H1 (cell line): ENCODE measurements at regions not wholly inside any gene's neighbourhood (a gene's known extent, or its start where the extent isn't known, plus 50 kb on each side); places are given as distances from the start of the nearest gene placed in this dataset.
"Not testable (repeated sequence)": the region's sequence is repeated elsewhere in the genome, so short reads cannot be mapped to it uniquely, and the experiment has no call there.

ENCODE experiments used
- CTCF ChIA-PET: fragments of 300-600 bp; sonication (Branson Sonifier 250); formaldehyde crosslinking; loops from one replicate; lab custom pipeline; 2021; ENCODE audit not compliant: partially characterized antibody; lab: Charles Lee
- POLR2A ChIA-PET: fragments of 300-600 bp; sonication (Branson Sonifier 250); formaldehyde crosslinking; loops from one replicate; lab custom pipeline; 2021; ENCODE audit warnings: inconsistent platforms; ENCODE audit not compliant: partially characterized antibody; lab: Charles Lee
- DNase-seq, 2 experiments: peaks; one replicate each; pipeline versions ENCODE4 v3.0.0 to v3.0.0-alpha.2; 2010 to 2022; ENCODE audit warnings: low spot score in 2 of 2, low read depth in 1 of 2, mixed read lengths in 1 of 2
- FAIRE-seq: peaks from 2 replicates; lab custom pipeline; 2011; peaks lifted over from hg19 to GRCh38; lab: Jason Lieb, UNC
- H2AFZ ChIP-seq: 2 replicates; pipeline ENCODE4 v1.8.1; 2012; ENCODE audit warnings: low read length, inconsistent platforms
- H2AK5ac ChIP-seq: 2 replicates; pipeline ENCODE4 v1.6.1; 2013; ENCODE audit warnings: low read depth, low read length
- H2BK120ac ChIP-seq: replicated peaks from 2 replicates; pipeline ENCODE3; 2013; ENCODE audit warnings: low read depth, low read length, inconsistent platforms
- H2BK12ac ChIP-seq: 2 replicates; pipeline ENCODE4 v1.6.1; 2013; ENCODE audit warnings: low read depth, low read length
- H2BK15ac ChIP-seq: 2 replicates; pipeline ENCODE4 v1.6.1; 2013; ENCODE audit warnings: low read length
- H2BK20ac ChIP-seq: 2 replicates; pipeline ENCODE4 v1.6.1; 2013; ENCODE audit warnings: low read length
- H2BK5ac ChIP-seq: 2 replicates; pipeline ENCODE4 v1.6.1; 2013; ENCODE audit warnings: low read depth, low read length
- H3K14ac ChIP-seq: 2 replicates; pipeline ENCODE4 v1.6.1; 2013; ENCODE audit warnings: inconsistent platforms; ENCODE audit not compliant: insufficient read length
- H3K18ac ChIP-seq: 2 replicates; pipeline ENCODE4 v1.6.1; 2013; ENCODE audit warnings: low read length; ENCODE audit errors: extremely low read depth
- H3K23ac ChIP-seq: 2 replicates; pipeline ENCODE4 v1.6.1; 2013; ENCODE audit warnings: inconsistent platforms; ENCODE audit not compliant: insufficient read length
- H3K23me2 ChIP-seq: 2 replicates; pipeline ENCODE4 v1.6.1; 2013; ENCODE audit warnings: low read depth, low read length
- H3K27ac ChIP-seq: 2 replicates; pipeline ENCODE4 v1.6.1; 2011; ENCODE audit warnings: low read depth, low read length, inconsistent platforms
- H3K27me3 ChIP-seq, 4 experiments: replicated peaks in 1 of 4; 1 replicate in 1 of 4; 2 replicates in 3 of 4; pipeline versions ENCODE4 v1.6.1 to v1.8.1; 2011 to 2013; ENCODE audit warnings: low read length in 3 of 4, mild to moderate bottlenecking in 3 of 4, inconsistent platforms in 2 of 4, mixed read lengths in 2 of 4, moderate library complexity in 1 of 4; ENCODE audit not compliant: control insufficient read depth in 3 of 4, insufficient read depth in 3 of 4; ENCODE audit errors: extremely low read depth in 1 of 4
- H3K36me3 ChIP-seq, 4 experiments: 2 replicates each; pipeline versions ENCODE4 v1.6.1 to v1.8.1; 2011 to 2013; ENCODE audit warnings: mild to moderate bottlenecking in 4 of 4, low read length in 3 of 4, moderate library complexity in 2 of 4, control low read depth in 1 of 4, inconsistent platforms in 1 of 4; ENCODE audit not compliant: insufficient read depth in 4 of 4, control insufficient read depth in 2 of 4
- H3K4ac ChIP-seq: replicated peaks from 2 replicates; pipeline ENCODE3; 2013; ENCODE audit warnings: low read length, low read depth, mixed read lengths, inconsistent platforms; ENCODE audit not compliant: insufficient read length
- H3K4me1 ChIP-seq, 4 experiments: replicated peaks in 1 of 4; 1 replicate in 1 of 4; 2 replicates in 3 of 4; pipeline versions ENCODE4 v1.6.1 to v1.8.1; 2011 to 2013; ENCODE audit warnings: low read length in 3 of 4, inconsistent platforms in 2 of 4, mixed read lengths in 1 of 4; ENCODE audit not compliant: insufficient read depth in 4 of 4, control insufficient read depth in 3 of 4
- H3K4me2 ChIP-seq, 2 experiments: 2 replicates each; pipeline versions ENCODE4 v1.6.1 to v1.8.1; 2011 to 2013; ENCODE audit warnings: low read depth in 2 of 2, low read length in 2 of 2, control low read depth in 1 of 2, inconsistent platforms in 1 of 2, mild to moderate bottlenecking in 1 of 2; ENCODE audit not compliant: insufficient read depth in 1 of 2
- H3K4me3 ChIP-seq, 4 experiments: fragments of 200-600, 300-600 bp in 1 of 4; sonication (generic), shearing (Covaris generic), sonication (Bioruptor Twin) in 1 of 4; 2 replicates each; pipeline versions ENCODE4 v1.5.1 to v1.8.1; 2011 to 2016; ENCODE audit warnings: low read length in 4 of 4, low read depth in 3 of 4, control low read depth in 2 of 4, inconsistent platforms in 2 of 4, mild to moderate bottlenecking in 2 of 4, mixed read lengths in 1 of 4, moderate library complexity in 1 of 4; ENCODE audit not compliant: insufficient read depth in 2 of 4; ENCODE audit errors: extremely low read depth in 1 of 4
- H3K56ac ChIP-seq: replicated peaks from 2 replicates; pipeline ENCODE3; 2013; ENCODE audit warnings: low read depth, mild to moderate bottlenecking, mixed read lengths, low read length, inconsistent platforms; ENCODE audit not compliant: insufficient read length
- H3K79me1 ChIP-seq: 2 replicates; pipeline ENCODE4 v1.6.1; 2013; ENCODE audit warnings: low read depth, low read length, control low read depth
- H3K79me2 ChIP-seq, 2 experiments: 2 replicates each; pipeline versions ENCODE4 v1.6.1 to v1.8.1; 2012 to 2013; ENCODE audit warnings: low read length in 2 of 2, mild to moderate bottlenecking in 2 of 2, inconsistent platforms in 1 of 2; ENCODE audit not compliant: insufficient read depth in 2 of 2, control insufficient read depth in 1 of 2
- H3K9ac ChIP-seq, 4 experiments: replicated peaks in 1 of 4; 1 replicate in 1 of 4; 2 replicates in 3 of 4; pipeline versions ENCODE4 v1.6.1 to v1.8.1; 2011 to 2013; ENCODE audit warnings: low read depth in 3 of 4, low read length in 3 of 4, control low read depth in 2 of 4, mild to moderate bottlenecking in 2 of 4, moderate library complexity in 2 of 4, inconsistent platforms in 1 of 4; ENCODE audit errors: extremely low read depth in 1 of 4
- H3K9me3 ChIP-seq, 2 experiments: 2 replicates each; pipeline versions ENCODE4 v1.6.1 to v1.8.1; 2012 to 2013; ENCODE audit warnings: mild to moderate bottlenecking in 2 of 2, moderate library complexity in 2 of 2, control low read depth in 1 of 2, inconsistent platforms in 1 of 2, low read depth in 1 of 2, low read length in 1 of 2, mixed read lengths in 1 of 2; ENCODE audit not compliant: insufficient read depth in 2 of 2
- H4K20me1 ChIP-seq, 2 experiments: replicated peaks in 1 of 2; 2 replicates each; pipeline versions ENCODE3 to v1.8.1; 2011 to 2013; ENCODE audit warnings: inconsistent platforms in 2 of 2, low read length in 2 of 2, mild to moderate bottlenecking in 1 of 2; ENCODE audit not compliant: insufficient read depth in 2 of 2, control insufficient read depth in 1 of 2
- H4K5ac ChIP-seq: 2 replicates; pipeline ENCODE4 v1.6.1; 2013; ENCODE audit warnings: low read length, low read depth, mixed read lengths, inconsistent platforms; ENCODE audit not compliant: insufficient read length
- H4K8ac ChIP-seq: 2 replicates; pipeline ENCODE4 v1.8.0; 2013; ENCODE audit warnings: mild to moderate bottlenecking, moderate library complexity, low read length, inconsistent platforms; ENCODE audit not compliant: insufficient read depth; ENCODE audit errors: extremely low read depth
- H4K91ac ChIP-seq: replicated peaks from 2 replicates; pipeline ENCODE3; 2013; ENCODE audit warnings: low read length, mixed read lengths, inconsistent platforms; ENCODE audit not compliant: insufficient read length
- TBP ChIP-seq: IDR thresholded peaks from 2 replicates; pipeline ENCODE4 v1.6.1; 2011; ENCODE audit warnings: low read depth, low read length, improper control_type of control experiment
- WGBS, 2 experiments: shearing (Covaris generic) in 1 of 2; methylation state at CpG; one replicate each; pipeline versions ENCODE4 v1.1.6 to v1.1.7; 2013 to 2015; ENCODE audit warnings: low lambda C conversion rate in 2 of 2, mixed read lengths in 2 of 2, inconsistent platforms in 1 of 2, low coverage in 1 of 2, missing lambda C conversion rate in 1 of 2; ENCODE audit not compliant: insufficient replicate concordance in 2 of 2, insufficient coverage in 1 of 2, insufficient read length in 1 of 2; ENCODE audit errors: extremely low coverage in 1 of 2, missing lambda C conversion rate in 1 of 2; 5-methylcytosine and 5-hydroxymethylcytosine counted together

DNA sequence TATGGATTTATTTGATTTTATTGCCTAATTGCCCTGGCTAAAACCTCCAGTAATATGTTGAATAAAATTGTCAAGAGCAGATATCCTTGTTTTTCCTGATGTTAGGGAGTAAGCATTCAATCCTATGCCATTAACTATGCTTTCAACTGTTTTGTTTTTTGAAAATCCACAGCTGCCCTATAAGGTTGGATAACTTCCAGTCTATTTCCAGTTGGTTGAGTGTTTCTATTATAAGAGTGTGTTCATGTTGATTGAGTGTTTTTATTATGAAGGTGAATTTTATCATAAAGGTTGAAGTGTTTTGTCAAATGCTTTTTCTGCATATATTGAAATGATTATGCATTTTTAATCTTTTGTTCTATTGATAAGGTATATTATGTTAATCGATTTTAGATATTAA is 149.9 kb upstream of the SCN7A start:
- Histone ChIP-seq H3K23ac (no peak overlapping the region), H3K4me3 (no peak overlapping the region), H2BK15ac (no peak overlapping the region), H2BK12ac (no peak overlapping the region), H3K4me2 (no peak overlapping the region), H3K79me1 (no peaks in the 10 kb centered on the region), H3K36me3 (no peaks in the 10 kb centered on the region), H2BK5ac (no peak overlapping the region), H3K27me3 (no peaks in the 10 kb centered on the region), H3K18ac (no peak overlapping the region), H3K9ac (no peak overlapping the region), H4K20me1 (no peaks in the 10 kb centered on the region), H4K91ac (no peak overlapping the region), H4K8ac (no peak overlapping the region), H3K23me2 (no peaks in the 10 kb centered on the region), H2BK20ac (no peak overlapping the region), H3K79me2 (no peaks in the 10 kb centered on the region), H3K14ac (no peak overlapping the region), H3K56ac (no peak overlapping the region), H3K4me1 (no peaks in the 10 kb centered on the region), H4K5ac (no peak overlapping the region), H2AFZ (no peak overlapping the region), H2AK5ac (no peak overlapping the region), H2BK120ac (no peak overlapping the region), H3K9me3 (peaks cover 4 to 8% of the 10 kb centered on the region in 2 experiments; a peak in 2 of 4 replicates), H3K27ac (no peak overlapping the region), H3K4ac (no peak overlapping the region)
- FAIRE-seq (no peak), DNase-seq (no peak)
- ChIA-PET CTCF (no interaction called here), POLR2A (no interaction called here)
- no peak for TF ChIP-seq TBP
- 82% methylated on average over 1 of the region's 1 CpG; no CpG with 5 or more reads in 1 of the 2 experiments for WGBS, 2 experiments

DNA sequence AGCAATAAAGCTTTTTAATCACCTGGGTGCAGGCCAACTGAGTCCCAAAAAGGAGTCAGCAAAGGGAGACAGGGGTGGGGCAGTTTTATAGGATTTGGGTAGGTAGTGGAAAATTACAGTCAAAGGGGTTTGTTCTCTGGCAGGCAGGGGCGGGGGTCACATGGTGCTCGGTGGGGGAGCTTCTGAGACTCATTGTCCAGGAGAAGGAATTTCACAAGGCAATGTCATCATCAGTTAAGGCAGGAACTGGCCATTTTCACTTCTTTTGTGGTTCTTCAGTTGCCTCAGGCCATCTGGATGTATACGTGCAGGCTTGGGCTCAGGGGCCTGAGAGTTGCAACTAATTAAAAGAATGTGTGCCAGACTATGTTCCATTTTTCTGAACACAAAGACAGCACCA is 147.5 kb upstream of the SCN7A start:
- H3K79me2 ChIP-seq, H2BK12ac ChIP-seq, H3K4me1 ChIP-seq, H4K20me1 ChIP-seq, H2AK5ac ChIP-seq, H2BK5ac ChIP-seq, H3K9ac ChIP-seq, H3K14ac ChIP-seq, H3K23me2 ChIP-seq, H3K9me3 ChIP-seq, H3K36me3 ChIP-seq, H3K23ac ChIP-seq, H3K79me1 ChIP-seq, POLR2A ChIA-PET, H3K18ac ChIP-seq, FAIRE-seq, DNase-seq, H4K8ac ChIP-seq, H2AFZ ChIP-seq, H2BK15ac ChIP-seq, H3K4me2 ChIP-seq, H3K27me3 ChIP-seq, H2BK20ac ChIP-seq, H3K4me3 ChIP-seq, H3K27ac ChIP-seq, H4K91ac ChIP-seq, H2BK120ac ChIP-seq, H3K4ac ChIP-seq, H4K5ac ChIP-seq, H3K56ac ChIP-seq: not testable (repeated sequence)
- WGBS, 2 experiments, result 87% methylated on average over 3 of the region's 3 CpGs; no CpG with 5 or more reads in 1 of the 2 experiments
- CTCF ChIA-PET, result interaction anchor here (0.6 to 1.8 kb wide), 3 partner anchors 32 to 255 kb away, joined by 3 to 6 read pairs (median 4); no protein-coding TSS in a partner anchor
